ENCODE measurements at regions not wholly inside any gene's neighbourhood (a gene's known extent, or its start where the extent isn't known, plus 50 kb on each side); places are given as distances from the start of the nearest gene placed in this dataset.
"Not testable (repeated sequence)": the region's sequence is repeated elsewhere in the genome, so short reads cannot be mapped to it uniquely, and the experiment has no call there.

- DNase-seq, result no peak
Measured at GRCh38 chr10:100664316-100665149, 80.8 kb upstream of the PAX2 start.

GRCh38 chr10:100666634-100667033 lies 78.7 kb upstream of the PAX2 start:
- not testable (repeated sequence) for DNase-seq

DNA sequence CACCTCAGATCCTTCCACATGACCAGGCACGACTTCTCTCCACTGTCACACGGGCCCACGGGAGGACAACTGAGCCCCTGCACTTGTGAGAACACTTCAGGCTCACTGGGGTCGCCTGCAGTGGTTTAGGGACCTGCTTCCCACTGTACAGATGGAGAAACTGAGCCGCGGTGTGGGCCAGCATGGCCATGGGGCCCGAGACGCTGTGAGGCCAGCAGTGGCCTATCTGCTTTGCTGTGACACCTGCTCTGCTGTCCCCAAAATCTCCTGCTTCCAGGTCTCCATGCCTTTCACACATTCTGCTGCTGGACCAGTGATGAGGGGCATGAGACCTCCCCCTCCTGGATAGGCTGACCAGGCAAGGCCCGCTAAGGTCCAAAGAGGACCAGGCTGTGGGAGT lies 75.8 kb upstream of the PAX2 start:
- DNase-seq, result no peak

GRCh38 chr10:100670368-100670767 lies 75.0 kb upstream of the PAX2 start:
- DNase-seq, result no peak

DNA sequence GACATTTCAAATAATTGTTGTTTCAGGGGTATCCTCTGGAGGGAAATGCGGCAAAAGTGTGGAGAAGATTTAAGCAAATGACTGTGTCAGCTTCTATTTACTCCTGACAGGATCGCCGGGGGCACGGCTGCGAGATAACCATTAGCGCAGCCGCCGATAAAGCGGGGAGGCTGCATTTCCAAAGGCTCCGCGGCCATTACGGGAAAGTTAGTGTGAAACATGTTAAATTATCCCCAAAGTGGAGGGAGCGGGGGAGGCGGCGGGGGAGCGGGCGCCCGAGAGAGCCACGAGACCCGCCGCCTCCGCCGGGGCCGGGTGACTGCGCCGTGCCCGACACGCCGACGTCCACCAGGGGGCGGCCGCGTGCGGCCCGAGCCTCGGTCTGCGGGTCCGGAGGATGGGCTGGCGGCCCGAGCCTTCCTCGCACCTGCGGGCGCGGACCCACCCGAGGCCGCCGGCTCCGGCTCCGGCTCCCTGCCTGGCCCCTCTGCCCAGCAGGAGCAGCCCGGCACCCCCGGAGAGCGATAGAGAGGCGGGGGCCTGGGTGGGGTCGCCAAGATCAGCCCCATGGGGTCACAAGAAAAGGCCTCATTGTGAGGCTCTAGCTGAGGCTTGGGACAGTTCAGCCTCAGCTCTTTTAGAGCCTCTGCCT lies 74.4 kb upstream of the PAX2 start:
- DNase-seq, result peak; percentile 35 to 45

- no peak for DNase-seq
Measured at GRCh38 chr10:100672199-100672598, 73.2 kb upstream of the PAX2 start.

- DNase-seq, result no peak
Measured at GRCh38 chr10:100677290-100677945, 68.0 kb upstream of the PAX2 start.

DNA sequence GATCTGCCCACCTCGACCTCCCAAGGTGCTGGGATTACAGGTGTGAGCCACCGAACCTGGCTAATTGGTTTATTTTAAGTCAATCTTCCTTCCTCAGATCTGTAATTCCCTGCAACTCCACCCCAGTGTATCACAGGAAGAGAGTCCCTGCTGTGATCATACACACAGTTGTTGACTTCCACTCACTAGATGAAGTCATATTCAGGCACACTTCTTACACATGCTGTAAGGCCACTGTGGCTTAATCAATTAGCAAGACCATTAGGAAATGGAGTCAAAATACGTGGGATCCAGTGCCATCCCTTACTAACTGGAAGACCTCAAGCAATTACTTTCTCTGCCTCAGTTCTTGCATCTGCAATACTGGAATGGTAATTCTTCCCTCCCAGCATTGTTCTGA lies 66.1 kb upstream of the PAX2 start:
- no peak for DNase-seq

DNA sequence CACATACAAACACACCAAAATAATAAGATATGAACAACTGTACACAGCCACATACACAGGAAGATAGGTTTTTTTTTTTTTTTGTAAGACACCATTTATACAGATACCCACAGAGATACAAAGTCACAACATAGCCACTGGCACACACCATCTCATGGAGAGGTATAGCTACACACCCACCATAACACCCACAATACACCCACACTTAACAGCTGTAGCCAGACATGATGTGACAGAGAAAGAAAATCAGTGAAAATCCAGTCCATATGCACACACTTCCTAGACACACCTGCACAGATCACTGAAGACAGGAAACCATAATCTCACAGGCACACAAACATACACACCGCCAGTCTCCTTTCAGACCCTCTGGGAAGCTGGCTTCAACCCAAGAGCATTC lies 62.4 kb upstream of the PAX2 start:
- DNase-seq, result no peak

DNA sequence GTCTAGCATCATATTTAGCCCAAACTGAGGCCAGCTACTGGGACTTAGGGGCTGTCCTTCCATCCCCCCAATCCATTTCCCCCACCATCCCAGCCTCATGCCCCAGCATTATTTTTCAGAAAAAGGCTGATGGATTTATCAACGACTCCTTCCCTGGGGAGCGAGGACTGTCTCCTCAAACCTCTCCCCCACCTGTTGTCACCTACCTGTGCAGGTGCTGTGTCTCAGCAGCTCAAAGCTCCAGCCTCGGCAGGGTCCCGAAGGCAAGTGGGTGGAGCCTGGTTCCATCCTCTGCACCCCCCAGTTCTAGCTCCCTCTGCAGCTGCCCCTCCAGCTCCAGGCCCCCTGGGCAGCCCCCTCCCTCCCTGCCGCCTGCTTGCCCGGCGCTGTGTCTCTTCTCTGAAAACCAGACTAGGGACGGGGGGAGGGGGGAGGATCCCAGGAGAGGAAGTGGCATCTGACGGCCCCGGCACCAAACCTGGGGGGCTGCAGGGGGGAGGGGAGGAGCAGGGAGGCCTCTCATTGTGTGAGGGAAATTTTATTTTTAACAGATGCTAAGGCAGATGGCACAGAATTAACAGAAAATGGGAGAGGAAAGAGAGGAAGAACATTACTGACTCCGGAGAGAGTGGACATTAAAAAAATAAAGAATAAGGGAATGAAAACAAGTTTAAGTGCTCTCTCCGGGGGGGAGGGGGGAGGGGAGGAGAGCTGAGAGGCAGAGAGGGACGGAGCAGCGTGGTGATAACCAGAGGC lies 61.7 kb upstream of the PAX2 start:
- no peak for DNase-seq

GRCh38 chr10:100684688-100685235 lies 60.6 kb upstream of the PAX2 start:
- DNase-seq, result no peak

GRCh38 chr10:100685331-100685730 lies 60.1 kb upstream of the PAX2 start:
- DNase-seq, result no peak

- no peak for DNase-seq
Measured at GRCh38 chr10:100687143-100688003, 58.0 kb upstream of the PAX2 start.

- no peak for DNase-seq
Measured at GRCh38 chr10:100688201-100688600, 57.2 kb upstream of the PAX2 start.

DNA sequence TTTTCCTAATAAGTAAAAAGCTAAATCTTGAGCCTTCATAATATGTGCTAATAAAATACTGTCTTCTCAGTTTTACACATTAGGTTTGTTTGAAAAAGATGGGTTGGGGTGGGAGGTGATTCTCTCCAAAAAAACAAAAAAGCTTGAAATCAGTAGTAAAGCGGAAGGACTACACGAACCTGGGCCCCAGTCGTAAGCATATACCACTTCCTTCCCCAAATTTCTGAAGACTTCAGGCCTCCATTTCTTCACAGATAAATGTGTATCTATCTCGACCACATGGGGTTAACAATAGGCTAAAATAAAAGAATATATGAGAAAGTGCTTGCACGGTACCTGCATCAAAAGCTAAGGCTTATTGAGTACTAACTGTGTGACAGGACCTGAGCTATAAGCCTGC lies 51.6 kb upstream of the PAX2 start:
- DNase-seq, result no peak
